Liver (tissue), 3 donors: ENCODE measurements at regions not wholly inside any gene's neighbourhood (a gene's known extent, or its start where the extent isn't known, plus 50 kb on each side); places are given as distances from the start of the nearest gene placed in this dataset.

Experiments
- ATF3 ChIP-seq: IDR thresholded peaks from 2 replicates; pipeline ENCODE4 v1.6.1; 2016; ENCODE audit warnings: antibody characterized with exemption
- CTCF ChIP-seq: fragments of 150-350 bp; IDR thresholded peaks from 2 replicates; pipeline ENCODE4 v1.5.1; 2017; ENCODE audit warnings: improper control_type of control experiment, low read depth, low read length; ENCODE audit not compliant: missing input control
- JUND ChIP-seq, 2 donors: IDR thresholded peaks; 2 replicates each; pipeline ENCODE4 v1.6.1; 2016; ENCODE audit warnings: antibody characterized with exemption in 2 of 2
- MAX ChIP-seq: IDR thresholded peaks from 2 replicates; pipeline ENCODE4 v1.6.1; 2016; ENCODE audit warnings: antibody characterized with exemption
- RAD21 ChIP-seq, 2 donors: IDR thresholded peaks; 2 replicates each; pipeline ENCODE4 v1.6.1; 2016; ENCODE audit warnings: antibody characterized with exemption in 2 of 2, mild to moderate bottlenecking in 2 of 2
- REST ChIP-seq: IDR thresholded peaks from 2 replicates; pipeline ENCODE4 v1.6.1; 2016; ENCODE audit warnings: antibody characterized with exemption, mild to moderate bottlenecking
- TAF1 ChIP-seq: conservative IDR thresholded peaks from 2 replicates; pipeline ENCODE4 v1.6.1; 2016; ENCODE audit warnings: antibody characterized with exemption, mild to moderate bottlenecking
- YY1 ChIP-seq: IDR thresholded peaks from 2 replicates; pipeline ENCODE4 v1.6.1; 2016; ENCODE audit warnings: antibody characterized with exemption, mild to moderate bottlenecking
- ZBTB33 ChIP-seq: IDR thresholded peaks from 2 replicates; pipeline ENCODE4 v1.6.1; 2016; ENCODE audit warnings: antibody characterized with exemption
- donor health status: healthy.
- donor health status: healthy.

GRCh38 chr4:136156947-136157346 lies 1375.3 kb downstream of the PCDH18 start:
- TF ChIP-seq ATF3 (no peak), CTCF (no peak), MAX (no peak), ZBTB33 (no peak), JUND (IDR thresholded peaks at IDR 0.05) (no peak), RAD21 (IDR thresholded peaks at IDR 0.05) (no peak), TAF1 (no peak), YY1 (no peak), REST (no peak)
